Fibroblast of skin of right quadriceps (primary cell): ENCODE measurements at regions not wholly inside any gene's neighbourhood (a gene's known extent, or its start where the extent isn't known, plus 50 kb on each side); places are given as distances from the start of the nearest gene placed in this dataset.
"Not testable (repeated sequence)": the region's sequence is repeated elsewhere in the genome, so short reads cannot be mapped to it uniquely, and the experiment has no call there.

Experiments
- DNase-seq: peaks from one replicate; pipeline ENCODE4 v3.0.0-alpha.2; 2013

DNA sequence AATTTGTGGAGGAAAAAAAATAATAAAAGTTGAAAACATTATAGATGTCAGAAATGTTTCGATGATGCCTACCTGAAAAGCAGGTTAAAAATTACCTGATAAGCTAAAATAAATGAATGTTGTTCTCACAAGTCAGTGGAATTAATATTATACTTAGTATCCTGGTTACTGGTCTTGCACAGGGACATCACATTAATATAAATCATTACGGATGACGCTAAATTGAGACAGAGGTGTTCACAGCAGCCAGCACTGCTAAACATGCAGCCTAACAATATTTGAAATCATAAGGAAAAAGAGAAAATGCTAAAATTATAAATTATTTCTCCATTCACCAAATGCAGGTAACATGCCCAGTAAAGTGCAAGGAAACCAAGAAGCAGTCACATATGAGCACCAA, 1130.0 kb downstream of the STPG2 start:
- DNase-seq, result no peak

DNA sequence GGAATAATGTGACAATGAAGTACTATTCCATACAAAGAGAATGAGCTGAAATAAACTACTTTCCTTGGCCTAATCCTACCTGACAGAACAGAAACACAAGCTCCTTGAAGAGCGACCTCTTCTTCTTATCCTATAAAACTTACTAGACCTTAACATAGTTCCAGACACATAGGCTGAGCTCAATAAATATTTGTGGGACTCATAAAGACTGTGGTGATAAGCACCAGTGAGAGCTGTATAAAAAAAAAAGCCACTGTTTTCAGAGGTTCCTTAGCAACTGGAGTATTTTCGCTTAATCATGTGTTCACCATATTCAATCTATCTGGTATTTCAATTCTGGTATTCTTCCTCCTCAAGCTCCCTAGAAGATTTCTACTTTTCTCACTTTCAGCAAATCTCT, 1129.6 kb downstream of the STPG2 start:
- no peak for DNase-seq

DNA sequence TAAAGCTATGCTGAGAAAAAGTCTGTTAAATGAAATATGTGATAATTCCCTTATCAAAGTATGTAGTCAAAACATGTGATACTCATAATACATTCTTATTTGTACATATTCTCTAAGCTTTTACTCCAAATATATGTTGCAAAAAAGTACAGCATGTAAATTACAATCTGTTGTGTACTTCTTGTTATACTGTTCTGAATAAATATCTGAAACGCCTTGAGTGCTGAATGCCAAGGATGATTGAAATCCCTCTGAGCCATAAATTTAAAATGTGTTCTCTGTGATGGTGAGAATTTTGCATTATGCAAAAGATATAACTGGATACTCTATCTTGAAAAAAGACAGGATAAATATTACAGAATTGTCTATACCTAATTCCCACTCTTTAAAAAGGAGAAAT, 1128.0 kb downstream of the STPG2 start:
- no peak for DNase-seq

DNA sequence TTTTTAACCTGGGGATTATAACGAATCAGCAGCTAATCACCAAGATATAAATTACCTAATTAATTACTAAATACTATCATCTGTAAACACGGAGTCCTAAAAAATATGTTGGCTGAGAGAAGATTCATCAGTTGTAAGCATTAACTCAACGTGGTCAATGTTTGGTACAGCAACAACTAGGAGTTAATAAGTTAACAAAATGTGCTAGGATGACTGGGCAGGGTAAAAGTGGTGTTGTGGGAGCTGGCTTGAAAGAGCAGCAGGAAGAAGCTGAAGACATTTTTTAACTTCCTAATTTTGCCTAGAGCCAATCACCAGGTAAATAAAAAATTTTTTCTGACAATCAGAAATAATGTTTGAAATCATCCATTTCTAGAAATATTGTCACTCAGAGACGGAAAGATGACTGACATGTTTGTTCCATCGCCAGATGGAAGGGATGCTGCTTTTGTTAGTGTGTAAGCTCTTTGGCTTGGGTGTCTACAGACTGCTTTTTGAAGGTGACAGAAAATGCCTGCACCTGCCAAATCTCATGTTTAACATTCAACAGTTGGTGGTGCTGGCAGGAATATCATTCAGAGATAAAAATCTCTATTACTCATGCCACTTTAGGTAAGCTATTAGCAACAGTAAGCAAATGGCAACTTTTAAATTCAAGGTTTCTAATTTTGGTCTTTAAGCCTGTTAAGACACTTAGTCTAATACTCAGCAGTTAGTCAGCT, 1126.9 kb downstream of the STPG2 start:
- DNase-seq, result no peak

DNA sequence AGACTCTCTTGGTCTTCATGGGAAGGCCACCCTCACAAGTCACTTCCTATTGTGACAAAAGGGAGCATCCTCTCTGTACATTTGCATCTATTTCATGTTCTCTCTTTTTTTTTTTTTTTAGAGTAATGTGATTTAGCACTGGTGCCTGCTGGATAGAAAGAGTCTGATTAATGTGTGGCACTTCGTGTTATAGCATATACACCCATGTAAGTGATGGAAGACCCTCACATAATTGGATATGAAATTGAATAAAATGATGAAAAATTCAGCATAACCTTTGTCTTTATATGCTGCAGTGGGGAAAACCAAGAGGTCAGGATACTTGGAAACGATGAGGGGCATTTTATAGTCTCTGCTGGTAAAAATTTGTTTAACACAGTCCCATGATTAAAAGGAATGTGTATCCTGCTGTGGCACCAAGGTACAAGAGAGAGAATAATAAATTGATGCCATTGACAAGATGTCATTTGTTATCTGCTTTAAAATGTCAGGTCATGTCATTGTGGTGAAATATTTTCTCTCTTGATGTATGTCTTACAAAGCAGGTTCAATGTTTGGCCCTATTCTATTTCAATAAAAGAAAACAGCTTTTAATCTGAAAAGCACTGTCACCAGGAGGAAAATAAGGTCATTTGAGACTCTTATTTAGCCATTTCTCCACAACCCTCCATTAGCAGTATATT, 1115.4 kb downstream of the STPG2 start:
- DNase-seq, result no peak

DNA sequence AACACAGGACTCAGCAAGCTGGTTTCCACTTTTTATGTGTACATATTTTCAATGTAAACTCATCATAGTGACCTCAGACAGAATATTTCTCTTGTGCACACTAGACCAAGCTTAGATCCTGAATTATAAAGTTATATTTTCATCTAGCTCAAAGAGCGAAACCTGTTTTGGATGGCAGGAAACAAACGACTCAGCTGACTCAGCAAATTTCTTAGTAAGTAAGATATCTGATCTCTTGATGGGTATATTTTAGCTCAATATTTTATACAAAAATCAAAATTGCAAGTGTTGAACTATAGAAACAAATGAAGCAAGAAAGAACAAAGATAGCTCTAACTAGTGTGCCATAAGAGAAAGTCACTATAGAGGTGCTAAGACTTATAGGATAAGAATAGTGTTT, 1114.5 kb downstream of the STPG2 start:
- DNase-seq, result no peak

DNA sequence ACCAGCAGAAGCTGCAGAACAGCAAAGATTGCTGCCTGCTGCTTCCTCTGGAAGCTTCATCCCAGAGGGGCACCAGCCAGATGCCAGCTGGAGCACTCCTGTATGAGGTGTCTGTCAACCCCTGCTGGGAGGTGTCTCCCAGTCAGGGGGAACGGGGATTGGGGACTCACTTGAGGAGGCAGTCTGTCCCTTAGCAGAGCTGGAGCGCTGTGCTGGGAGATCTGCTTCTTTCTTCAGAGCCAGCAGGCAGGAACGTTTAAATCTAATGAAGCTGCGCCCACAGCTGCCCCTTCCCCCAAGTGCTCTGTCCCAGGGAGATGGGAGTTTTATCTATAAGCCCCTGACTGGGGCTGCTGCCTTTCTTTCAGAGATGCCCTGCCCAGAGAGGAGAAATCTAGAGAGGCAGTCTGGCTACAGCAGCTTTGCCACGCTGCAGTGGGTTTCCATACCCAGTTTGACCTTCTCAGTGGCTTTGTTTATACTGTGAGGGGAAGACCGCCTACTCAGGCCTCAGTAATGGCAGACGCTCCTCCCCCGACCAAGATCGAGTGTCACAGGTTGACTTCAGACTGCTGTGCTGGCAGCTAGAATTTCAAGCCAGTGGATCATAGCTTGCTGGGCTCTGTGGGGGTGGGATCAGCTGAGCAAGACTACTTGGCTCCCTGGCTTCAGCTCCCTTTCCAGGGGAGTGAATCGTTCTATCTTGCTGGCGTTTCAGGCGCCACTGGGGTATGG, 1105.7 kb downstream of the STPG2 start:
- DNase-seq, result not testable (repeated sequence)

DNA sequence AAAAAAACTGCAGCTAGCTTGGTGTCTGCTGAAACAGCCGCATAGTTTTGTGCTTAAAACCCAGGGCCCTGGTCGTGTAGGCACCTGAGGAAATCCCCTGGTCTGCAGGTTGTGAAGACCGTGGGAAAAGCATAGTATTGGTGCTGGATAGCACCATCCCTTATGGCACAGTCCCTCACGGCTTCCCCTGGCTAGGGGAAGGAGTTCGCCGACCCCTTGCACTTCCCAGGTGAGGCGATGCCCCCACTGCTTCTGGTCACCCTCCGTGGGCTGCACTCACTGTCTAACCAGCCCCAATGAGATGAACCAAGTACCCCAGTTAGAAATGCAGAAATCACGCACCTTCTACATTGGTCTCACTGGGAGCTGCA, 1105.1 kb downstream of the STPG2 start:
- DNase-seq, result no peak

DNA sequence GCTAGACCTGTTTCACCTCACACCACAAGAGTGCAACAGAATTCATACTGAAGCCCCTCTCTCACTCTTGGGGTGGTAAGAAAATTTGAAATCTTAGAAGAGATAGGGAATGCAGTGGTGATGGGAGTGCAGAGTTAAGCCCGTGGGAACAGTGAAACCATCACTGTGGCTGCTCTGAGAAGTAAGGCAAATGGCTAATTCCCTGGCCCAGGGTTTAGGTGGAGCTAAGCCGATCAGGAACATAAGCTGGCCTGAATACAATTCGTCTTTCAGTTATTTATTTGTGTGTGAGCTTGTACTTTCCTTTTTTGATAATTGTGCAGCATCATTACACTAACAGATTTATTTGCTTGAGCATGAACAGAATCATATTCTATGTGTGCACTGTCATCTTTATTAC, 1070.6 kb downstream of the STPG2 start:
- DNase-seq, result no peak

DNA sequence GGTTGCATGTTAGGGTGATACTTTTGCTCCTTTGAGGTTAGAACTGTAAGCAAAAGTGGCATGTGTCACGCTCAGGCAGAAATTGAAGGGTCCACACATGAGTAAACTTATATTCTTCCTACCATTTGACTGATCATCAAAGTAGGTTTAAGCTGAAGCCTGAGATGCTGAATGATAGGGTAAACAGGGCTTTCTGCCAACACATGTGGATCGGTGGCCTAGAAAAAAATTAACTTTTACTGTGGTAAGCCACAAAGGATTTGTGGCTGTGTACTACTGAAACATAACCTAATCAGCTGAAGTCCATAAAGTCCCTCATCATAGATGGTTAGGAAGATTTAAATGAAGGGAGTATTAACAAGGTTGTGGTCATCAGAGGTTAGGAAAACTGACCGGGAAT, 1070.1 kb downstream of the STPG2 start:
- DNase-seq, result no peak

DNA sequence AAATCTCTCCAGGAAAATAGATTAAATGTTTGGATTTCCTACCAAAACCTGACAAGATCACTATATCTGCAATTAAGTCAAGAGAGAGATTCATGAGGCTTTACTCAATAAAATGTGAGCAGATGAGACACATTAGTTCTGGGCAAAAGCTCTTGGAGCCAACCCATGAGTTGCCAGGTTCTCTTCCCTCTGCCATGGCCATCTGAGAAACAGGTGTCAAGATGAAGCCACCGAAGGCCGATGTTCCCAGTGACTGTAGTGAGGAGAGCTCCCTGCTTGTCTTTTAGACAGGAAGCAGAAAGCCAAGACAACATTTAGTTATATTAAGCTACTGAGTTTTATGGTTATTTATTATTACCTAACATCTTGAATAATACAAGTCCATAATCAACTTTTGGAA, 1068.7 kb downstream of the STPG2 start:
- DNase-seq, result no peak

DNA sequence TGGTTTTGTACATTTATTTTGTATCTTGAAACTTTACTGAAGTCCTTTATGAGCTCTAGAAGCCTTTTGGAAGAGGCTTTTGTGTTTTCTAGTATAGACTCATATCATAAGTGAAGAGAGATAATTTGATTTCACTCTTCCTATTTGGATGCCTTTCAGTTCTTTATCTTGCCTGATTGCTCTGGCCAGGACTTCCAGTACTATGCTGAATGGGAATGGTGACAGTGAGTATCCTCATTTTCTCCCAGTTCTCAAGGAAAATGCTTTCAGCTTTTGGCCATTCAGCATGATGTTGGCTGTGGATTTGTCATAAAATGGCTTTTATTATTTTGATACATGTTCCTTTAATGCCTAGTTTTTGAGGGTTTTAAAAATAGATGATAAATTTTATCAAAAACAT, 1061.3 kb downstream of the STPG2 start:
- no peak for DNase-seq

DNA sequence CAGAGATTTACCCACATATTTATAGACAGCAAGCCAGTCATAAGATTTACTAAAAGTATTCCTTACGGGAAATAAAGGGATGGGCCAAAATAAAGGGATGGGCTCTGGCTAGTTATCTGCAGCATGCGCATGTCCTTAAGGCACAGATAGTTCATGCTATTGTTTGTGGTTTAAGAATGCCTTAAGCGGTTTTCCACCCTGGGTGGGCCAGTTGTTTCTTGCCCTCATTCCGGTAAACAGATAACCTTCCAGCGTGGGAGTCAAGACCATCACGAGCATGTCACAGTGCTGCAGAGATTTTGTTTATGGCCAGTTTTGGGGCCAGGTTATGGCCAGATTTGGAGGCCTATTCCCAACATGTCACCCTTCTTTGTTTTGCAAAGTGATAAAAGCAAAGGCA, 1046.2 kb downstream of the STPG2 start:
- DNase-seq, result not testable (repeated sequence)

DNA sequence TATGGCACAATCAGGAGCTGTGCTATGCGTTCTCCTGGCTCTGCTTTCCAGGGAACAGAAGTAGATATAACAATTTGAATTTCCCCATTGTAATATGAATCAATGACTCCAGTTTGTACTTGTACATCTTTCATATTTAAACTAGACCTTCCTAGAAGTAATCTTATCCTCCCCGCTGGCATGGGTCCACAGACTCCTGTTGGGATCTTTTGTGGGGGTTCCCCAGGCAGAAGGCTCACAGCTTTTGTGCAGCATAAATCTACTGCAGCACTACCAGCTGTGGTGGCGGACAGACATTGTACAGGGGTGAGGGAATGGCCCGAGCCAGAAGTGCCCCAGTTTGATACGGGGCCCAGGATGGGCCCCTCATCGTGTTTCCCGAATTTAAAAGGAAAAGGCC, 1042.1 kb downstream of the STPG2 start:
- not testable (repeated sequence) for DNase-seq

DNA sequence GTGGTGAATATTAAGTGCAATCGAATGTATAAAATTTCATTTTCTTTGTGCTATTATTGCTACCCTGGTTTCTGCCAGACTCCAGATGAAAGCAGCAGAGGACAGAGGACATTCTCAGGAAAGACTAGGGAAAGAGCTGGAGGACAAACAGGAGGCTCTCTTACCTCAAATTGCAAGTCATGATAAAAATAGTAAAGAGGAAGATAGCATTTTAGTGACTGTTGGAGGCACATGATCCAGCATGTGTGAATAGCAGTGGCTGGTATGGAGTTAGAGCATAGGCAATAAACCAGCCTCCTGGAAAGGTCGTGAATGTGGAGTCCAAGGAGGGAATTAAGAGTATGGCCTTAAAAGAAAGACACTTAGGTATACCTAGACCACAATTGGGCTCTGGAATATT, 1040.0 kb downstream of the STPG2 start:
- DNase-seq, result no peak

DNA sequence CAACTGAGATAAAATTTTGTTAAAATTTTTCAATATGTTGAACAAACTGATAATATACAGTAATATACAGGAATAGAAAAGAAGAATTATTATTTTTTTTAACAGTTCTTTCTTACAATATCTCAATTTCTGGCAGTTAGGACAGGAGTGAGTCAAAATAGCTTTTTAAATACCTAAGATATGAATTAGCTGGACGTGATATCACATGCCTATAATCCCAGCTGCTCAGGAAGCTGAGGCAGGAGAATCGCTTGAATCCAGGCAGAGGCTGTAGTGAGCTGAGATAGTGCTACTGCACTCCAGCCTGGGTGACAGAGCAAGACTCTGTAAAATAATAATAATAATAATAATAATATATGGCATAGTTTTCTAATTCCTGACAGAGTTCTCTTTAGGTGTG, 1039.3 kb downstream of the STPG2 start:
- DNase-seq, result no peak

DNA sequence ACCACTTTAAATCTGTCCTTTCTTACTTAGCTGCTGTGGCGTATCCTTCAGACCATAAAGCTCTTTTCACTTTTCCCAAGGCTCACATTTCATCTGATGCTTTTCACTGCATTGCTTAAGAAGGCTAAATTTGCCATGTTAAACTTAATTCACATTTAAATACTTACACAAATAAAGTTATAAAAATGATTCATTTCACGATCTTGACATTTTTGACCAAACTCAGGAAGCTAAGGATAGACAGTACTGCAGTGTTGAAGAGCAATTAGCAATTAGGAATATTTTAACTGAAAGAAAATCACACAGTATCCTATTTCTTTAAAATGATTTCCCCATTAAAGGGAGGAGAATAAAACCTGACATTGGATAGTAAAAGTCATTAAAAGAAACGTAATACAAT, 1038.6 kb downstream of the STPG2 start:
- DNase-seq, result no peak

DNA sequence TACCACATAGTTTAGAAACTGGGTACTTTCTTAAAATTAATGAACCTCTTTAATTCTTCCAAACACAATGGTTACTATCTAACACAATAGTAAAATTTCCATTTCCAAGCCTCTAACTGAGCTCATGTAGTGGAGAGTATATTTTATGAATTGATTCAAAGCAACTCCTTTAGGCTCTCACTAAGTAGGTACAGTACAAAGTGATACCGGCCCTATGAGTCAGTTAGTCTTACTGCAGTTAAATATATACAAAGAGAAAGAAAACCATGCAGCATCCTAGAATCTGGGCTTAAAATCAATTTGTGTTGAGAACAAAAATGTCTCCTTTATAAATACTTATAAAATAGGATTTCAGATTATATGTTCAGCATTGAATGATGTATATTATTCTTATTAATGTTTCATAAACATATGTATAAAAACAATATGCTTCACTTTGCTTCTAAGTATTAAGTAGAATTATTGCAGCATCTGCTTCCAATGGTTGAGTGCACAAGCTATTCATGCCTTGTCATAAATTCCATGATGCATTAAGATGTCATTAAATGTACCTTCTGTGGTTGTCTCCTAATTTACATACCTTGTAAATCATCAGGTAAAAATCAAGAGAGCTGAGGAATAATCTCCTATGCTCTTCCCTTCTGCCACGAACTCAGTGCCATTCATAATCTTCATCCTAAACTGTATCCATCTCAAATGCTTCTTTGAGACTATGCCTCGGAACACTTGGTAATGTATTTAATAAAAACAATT, 1037.8 kb downstream of the STPG2 start:
- no peak for DNase-seq

DNA sequence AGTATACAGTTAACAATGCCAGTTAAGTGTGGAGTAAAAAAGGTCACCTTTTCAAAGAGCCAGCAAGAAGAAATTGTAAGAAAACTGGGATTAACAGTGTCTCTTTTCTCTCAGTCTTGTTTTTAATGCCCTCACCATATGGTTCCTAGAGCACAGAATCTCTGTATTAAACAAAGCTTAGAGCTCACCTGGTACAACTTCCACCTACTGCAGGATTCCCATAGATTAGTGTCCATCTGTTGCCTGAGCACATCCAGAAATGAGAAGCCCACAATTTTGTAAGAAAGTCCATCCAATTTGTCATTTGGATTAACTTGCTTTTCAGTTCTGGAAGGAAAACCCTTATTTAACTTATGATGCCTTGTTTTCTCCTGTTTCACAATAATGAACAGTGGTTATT, 1037.1 kb downstream of the STPG2 start:
- no peak for DNase-seq

DNA sequence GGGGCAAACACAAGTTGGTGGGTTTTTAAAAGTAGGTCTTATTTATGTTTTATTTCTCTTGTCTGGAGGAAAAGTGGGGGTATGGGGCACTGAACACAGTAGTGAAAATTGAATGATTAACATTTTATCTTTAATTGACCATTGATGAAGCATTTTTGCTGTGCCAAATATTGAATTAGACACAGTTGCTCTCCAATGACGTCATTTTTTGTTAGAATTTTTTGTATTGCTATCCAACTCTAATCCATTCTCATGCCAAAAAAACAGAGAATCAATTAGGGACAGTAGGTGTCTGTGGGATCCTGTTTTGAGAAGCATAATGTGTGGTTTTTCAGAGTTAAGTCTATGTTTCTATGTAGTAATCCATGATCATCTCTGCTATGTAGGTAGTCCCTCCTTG, 1032.8 kb downstream of the STPG2 start:
- DNase-seq, result no peak

DNA sequence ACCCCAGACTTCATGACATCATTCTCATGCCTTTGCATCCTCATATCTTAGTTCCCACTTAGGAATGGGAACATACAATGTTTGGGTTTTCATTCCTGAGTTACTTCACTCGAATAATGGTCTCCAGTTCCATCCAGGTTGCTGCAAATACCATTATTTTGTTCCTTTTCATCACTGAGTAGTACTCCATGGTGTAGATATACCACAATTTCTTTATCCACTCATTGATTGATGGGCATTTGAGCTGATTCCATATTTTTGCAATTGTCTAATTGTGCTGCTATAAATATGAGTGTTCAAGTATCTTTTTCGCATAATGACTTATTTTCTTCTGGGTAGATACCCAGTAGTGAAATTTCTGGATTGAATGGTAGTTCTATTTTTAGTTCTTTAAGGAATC, 1026.8 kb downstream of the STPG2 start:
- DNase-seq, result no peak

DNA sequence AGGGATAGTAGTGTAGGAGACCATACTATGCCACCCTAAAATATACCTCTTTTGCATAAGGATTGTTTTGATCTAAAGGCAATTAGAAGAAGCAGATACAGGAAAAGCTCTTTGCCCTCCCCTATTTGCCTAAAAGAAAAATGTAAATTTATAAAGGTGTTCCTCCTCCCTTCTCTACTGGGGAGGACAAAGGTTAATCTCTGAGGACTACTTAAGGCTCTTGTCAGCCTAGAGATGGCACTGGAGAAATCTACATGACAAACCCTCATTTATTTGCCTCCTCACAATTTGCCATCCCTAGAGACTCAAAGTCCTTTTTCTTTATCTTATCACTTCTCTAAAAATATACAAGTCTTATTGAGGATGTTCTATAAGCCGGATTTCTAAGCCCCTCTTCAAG, 1021.8 kb downstream of the STPG2 start:
- no peak for DNase-seq

DNA sequence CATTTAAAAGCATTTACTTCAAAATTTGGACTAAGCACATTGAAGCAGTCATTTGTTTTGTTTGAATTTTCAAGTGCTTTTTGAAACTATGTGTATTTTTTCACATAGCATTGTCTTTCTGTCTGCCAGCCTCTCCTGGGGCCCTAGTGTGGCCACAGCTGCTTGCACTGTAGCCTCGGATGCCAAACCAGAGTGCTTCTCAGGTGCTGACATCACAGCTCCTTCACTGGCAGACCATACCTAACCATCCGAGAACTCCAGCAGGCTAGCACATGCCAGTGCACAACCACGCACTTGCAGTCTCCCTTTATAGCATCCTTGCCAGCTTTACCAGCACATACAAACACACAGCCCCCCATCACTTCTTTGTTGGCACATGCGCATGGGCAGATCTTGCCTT, 1019.7 kb downstream of the STPG2 start:
- DNase-seq, result no peak

DNA sequence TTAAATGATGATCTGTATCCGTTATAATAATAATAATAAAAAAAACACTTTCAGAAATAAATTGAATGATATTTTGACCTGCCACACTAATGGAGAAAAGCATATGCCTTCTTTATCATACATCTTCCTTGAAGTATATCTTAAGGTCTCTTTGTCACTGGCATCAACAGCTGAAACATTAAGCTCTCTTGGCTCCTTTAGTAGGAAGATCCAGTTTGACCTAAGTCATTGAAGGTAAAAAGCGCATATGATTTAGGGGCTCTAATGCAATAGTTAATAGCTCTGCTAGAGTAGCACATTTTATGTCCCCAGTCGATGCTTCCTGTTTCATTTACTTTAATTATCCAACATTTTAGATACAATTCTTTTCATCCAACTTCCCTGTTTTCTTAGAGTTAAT, 1010.8 kb downstream of the STPG2 start:
- DNase-seq, result no peak
